Karpas-422 (cell line): ENCODE measurements at regions not wholly inside any gene's neighbourhood (a gene's known extent, or its start where the extent isn't known, plus 50 kb on each side); places are given as distances from the start of the nearest gene placed in this dataset.
"Not testable (repeated sequence)": the region's sequence is repeated elsewhere in the genome, so short reads cannot be mapped to it uniquely, and the experiment has no call there.

ENCODE experiments used
- DNase-seq: peaks from one replicate; pipeline ENCODE4 v3.0.0-alpha.2; 2015
- H2AFZ ChIP-seq: fragments of 200-600 bp; sonication (generic); 2 replicates; pipeline ENCODE4 v1.6.1; 2014; ENCODE audit warnings: antibody characterized with exemption, low read length, mixed read lengths
- H3K27ac ChIP-seq: fragments of 200-600 bp; sonication (generic); 2 replicates; pipeline ENCODE4 v1.5.1; 2014; ENCODE audit warnings: mild to moderate bottlenecking, low read length, moderate library complexity
- H3K27me3 ChIP-seq: fragments of 200-600 bp; sonication (generic); 2 replicates; pipeline ENCODE4 v1.6.1; 2014; ENCODE audit warnings: low read length, mixed read lengths
- H3K36me3 ChIP-seq: fragments of 200-600 bp; sonication (generic); 2 replicates; pipeline ENCODE4 v1.6.1; 2014; ENCODE audit warnings: low read length, mixed read lengths; ENCODE audit not compliant: insufficient read depth
- H3K4me1 ChIP-seq: fragments of 200-600 bp; sonication (generic); 2 replicates; pipeline ENCODE4 v1.6.1; 2014; ENCODE audit warnings: mild to moderate bottlenecking, low read length, mixed read lengths
- H3K4me2 ChIP-seq: fragments of 200-600 bp; sonication (generic); 2 replicates; pipeline ENCODE4 v1.6.1; 2014; ENCODE audit warnings: low read length, low read depth, mild to moderate bottlenecking; ENCODE audit not compliant: poor library complexity, severe bottlenecking
- H3K4me3 ChIP-seq: fragments of 200-600 bp; sonication (generic); 2 replicates; pipeline ENCODE4 v1.5.1; 2014; ENCODE audit warnings: mild to moderate bottlenecking, antibody characterized with exemption, low read length, mixed read lengths
- H3K79me2 ChIP-seq: fragments of 200-600 bp; sonication (generic); 2 replicates; pipeline ENCODE4 v1.6.1; 2014; ENCODE audit warnings: mild to moderate bottlenecking, low read length, mixed read lengths
- H3K9ac ChIP-seq: fragments of 200-600 bp; sonication (generic); 2 replicates; pipeline ENCODE4 v1.6.0; 2014; ENCODE audit warnings: low read length
- H3K9me2 ChIP-seq: fragments of 200-600 bp; sonication (generic), shearing (Covaris generic); replicated peaks from 2 replicates; pipeline ENCODE4 v1.6.0; 2014; ENCODE audit warnings: mild to moderate bottlenecking, low read length, moderate library complexity; ENCODE audit not compliant: insufficient read depth
- H3K9me3 ChIP-seq: fragments of 300-700, 200-600 bp; sonication (generic); 2 replicates; pipeline ENCODE4 v1.6.1; 2014; ENCODE audit warnings: low read length, mixed read lengths
- H4K20me1 ChIP-seq: fragments of 200-600 bp; sonication (generic); 2 replicates; pipeline ENCODE4 v1.6.1; 2014; ENCODE audit warnings: mild to moderate bottlenecking, antibody characterized with exemption, low read length, low read depth; ENCODE audit not compliant: insufficient read depth

DNA sequence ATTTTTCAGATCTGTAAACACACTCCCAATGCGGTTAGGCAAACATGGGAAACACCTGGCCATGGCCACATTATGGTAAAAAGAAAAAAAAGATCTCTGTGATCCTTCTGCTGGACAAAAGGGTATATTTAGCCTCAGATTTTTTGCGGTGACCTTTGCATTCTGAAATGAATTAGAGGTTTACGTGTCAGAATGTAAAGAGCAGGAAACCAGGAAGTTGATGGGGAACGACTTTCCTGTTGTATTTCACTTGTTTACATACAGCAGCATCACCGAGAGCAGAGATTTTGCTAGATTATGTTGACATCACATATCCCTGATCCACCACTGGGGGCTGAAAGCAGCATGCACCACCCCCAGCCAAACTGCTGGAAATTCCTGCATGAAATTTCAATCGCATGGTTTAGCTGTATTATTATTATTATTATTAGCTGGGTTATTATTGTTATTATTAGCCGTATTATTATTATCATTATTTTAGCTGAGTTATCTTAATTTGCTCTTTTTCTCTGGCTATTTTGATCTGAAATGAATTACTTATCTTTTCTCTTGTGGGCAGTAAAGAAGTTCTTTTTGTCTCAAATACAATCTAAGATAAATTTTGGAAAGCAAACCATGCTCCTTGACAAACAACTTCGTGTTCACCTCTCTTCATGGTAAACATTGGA lies 189.4 kb downstream of the ZFP64 start:
- Histone ChIP-seq H3K4me1 (no peaks in the 10 kb centered on the region), H2AFZ (no peak overlapping the region), H4K20me1 (no peaks in the 10 kb centered on the region), H3K27ac (no peak overlapping the region), H3K9ac (no peak overlapping the region), H3K27me3 (no peaks in the 10 kb centered on the region), H3K79me2 (no peaks in the 10 kb centered on the region), H3K9me2 (no peaks in the 10 kb centered on the region), H3K4me3 (no peak overlapping the region), H3K4me2 (no peak overlapping the region), H3K36me3 (no peaks in the 10 kb centered on the region), H3K9me3 (no peaks in the 10 kb centered on the region)
- no peak for DNase-seq

DNA sequence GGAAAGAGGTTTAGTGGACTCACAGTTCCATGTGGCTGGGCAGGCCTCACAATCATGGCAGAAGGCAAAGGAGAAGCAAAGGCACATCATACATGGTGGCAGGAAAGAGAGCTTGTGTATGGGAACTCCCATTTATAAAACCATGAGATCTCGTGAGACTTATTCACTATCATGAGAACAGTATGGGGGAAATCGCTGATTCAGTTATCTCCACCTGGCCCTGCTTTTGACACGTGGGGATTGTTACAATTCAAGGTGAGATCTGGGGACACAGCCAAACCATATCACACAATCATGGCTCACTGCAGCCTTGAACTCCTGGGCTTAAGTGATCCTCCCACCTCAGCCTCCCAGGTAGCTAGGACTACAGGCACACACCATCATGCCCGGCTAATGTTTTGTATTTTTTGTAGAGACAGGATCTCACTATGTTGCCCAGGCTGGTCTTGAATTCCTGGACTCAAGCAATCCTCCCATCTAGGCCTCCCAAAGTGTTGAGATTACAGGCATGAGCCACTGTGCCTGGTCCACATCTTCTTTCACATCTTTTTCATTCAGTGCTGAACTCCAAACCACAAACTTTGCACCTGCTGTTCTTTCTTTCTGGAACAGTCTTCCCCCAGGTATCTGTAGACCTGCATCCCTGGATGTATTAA lies 194.2 kb downstream of the ZFP64 start:
- H3K9me3 ChIP-seq, H3K4me1 ChIP-seq, H3K4me2 ChIP-seq, H4K20me1 ChIP-seq, H3K4me3 ChIP-seq, H3K9ac ChIP-seq, H3K36me3 ChIP-seq, H3K9me2 ChIP-seq, H3K79me2 ChIP-seq, H3K27ac ChIP-seq, DNase-seq, H2AFZ ChIP-seq, H3K27me3 ChIP-seq: not testable (repeated sequence)

DNA sequence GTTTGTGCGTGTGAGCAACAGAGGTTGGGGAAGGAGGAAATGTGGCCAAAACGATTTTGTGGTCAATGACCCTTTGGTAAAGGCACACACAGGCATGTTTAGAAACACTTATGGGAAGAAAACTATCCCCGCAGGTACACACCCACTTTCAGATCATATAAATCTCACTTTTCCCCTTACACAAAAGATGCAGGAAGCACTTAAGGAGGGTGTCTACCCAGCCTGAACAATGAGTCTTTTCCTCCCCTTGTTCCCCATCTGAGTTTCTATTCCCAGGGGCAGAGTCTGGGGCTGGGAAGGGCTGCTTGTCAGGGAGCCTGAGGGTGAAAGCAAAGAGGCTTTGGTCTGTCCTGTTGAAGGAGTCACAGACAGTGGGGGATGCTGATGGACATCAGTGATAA lies 193.2 kb upstream of the SALL4 start:
- no peaks in the 10 kb centered on the region for H3K9me3 ChIP-seq

DNA sequence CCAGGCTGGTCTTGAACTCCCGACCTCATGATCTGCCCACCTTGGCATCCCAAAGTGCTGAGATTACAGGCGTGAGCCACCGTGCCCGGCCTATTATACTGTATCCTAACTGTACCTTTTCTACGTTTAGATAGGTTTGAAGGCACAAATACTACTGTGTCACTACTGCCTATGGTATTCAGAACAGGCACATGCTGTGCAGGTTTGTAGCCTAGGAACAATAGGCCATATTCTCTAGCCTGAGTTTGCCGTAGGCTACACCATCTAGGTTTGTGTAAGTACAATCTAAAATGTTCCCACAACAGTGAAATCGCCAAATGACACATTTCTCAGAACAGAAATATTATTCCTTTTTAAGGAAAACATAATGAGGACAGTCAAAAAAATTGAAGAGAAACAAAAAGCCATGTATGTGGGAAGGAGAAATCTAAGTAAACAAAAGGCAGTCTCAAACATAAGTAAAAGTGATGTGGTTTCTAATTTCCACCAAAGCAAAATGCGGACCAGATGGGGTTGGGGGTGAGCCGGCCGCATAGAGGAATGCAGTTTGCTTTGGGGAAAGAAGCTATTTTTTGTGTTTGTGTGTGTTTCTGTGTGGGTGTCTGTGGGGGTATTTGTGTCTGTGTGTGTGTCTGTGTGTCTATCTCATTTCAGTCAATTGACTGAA lies 192.6 kb upstream of the SALL4 start:
- H4K20me1 ChIP-seq: no peaks in the 10 kb centered on the region
- H3K36me3 ChIP-seq: no peaks in the 10 kb centered on the region
- H2AFZ ChIP-seq: no peak overlapping the region
- no peaks in the 10 kb centered on the region for H3K4me1 ChIP-seq
- no peaks in the 10 kb centered on the region for H3K9me2 ChIP-seq
- no peaks in the 10 kb centered on the region for H3K9me3 ChIP-seq
- no peaks in the 10 kb centered on the region for H3K27me3 ChIP-seq
- no peak overlapping the region for H3K9ac ChIP-seq
- no peak overlapping the region for H3K4me3 ChIP-seq
- DNase-seq: no peak
- H3K27ac ChIP-seq: no peak overlapping the region
- H3K79me2 ChIP-seq: no peaks in the 10 kb centered on the region
- H3K4me2 ChIP-seq: no peak overlapping the region

More for the DNA sequence above, 193.2 kb upstream of the SALL4 start:
- Histone ChIP-seq H3K27ac (no peak overlapping the region), H3K4me1 (no peaks in the 10 kb centered on the region), H3K79me2 (no peaks in the 10 kb centered on the region), H3K27me3 (no peaks in the 10 kb centered on the region), H3K9me2 (no peaks in the 10 kb centered on the region), H2AFZ (no peak overlapping the region), H3K9ac (no peak overlapping the region), H3K4me3 (no peak overlapping the region), H4K20me1 (no peaks in the 10 kb centered on the region), H3K36me3 (no peaks in the 10 kb centered on the region), H3K4me2 (no peak overlapping the region)
- no peak for DNase-seq

DNA sequence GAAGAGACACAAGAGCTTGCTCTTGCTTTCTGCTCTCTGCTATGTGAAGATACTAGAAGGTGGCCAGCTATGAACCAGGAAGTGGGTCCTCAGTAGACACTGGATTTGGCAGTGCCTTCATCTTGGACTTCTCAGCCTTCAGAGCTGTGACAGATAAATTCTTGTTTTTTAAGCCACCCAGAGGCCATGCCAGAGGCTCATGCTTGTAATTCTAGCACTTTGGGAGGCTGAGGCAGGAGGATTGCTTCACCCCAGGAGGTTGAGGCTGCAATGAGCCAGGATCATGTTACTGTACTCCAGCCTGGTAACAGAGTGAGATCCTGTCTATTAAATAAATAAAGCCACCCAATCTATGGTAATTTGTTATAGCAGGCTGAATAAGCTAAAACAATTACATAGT lies 185.5 kb upstream of the SALL4 start:
- no peaks in the 10 kb centered on the region for H3K9me3 ChIP-seq
- H3K36me3 ChIP-seq: no peaks in the 10 kb centered on the region
- H3K9ac ChIP-seq: no peak overlapping the region
- no peaks in the 10 kb centered on the region for H3K79me2 ChIP-seq
- H3K9me2 ChIP-seq: no peaks in the 10 kb centered on the region
- DNase-seq: no peak
- H3K27me3 ChIP-seq: no peaks in the 10 kb centered on the region
- H3K27ac ChIP-seq: no peak overlapping the region
- H2AFZ ChIP-seq: no peak overlapping the region
- no peaks in the 10 kb centered on the region for H4K20me1 ChIP-seq
- H3K4me2 ChIP-seq: no peak overlapping the region
- no peaks in the 10 kb centered on the region for H3K4me1 ChIP-seq
- H3K4me3 ChIP-seq: no peak overlapping the region

DNA sequence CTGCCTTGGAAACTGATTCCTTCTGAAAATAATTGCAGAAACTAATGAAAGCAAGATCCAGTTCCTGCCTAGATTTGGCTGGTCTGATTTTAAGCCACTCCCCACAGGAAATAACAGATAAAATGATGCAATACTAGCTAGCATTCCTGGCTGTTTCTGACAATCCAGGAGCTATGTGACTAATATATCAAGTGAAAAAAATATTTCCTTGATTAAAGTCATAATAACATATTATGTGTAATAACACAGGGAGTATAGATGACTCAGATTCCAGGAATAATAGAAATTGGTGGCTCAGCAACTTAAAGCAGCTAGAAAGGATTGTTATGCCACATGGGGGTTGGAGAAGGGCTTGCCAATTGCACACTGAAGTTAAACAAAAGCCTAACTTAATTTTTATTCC lies 182.7 kb upstream of the SALL4 start:
- Histone ChIP-seq H3K4me2 (no peak overlapping the region), H3K9ac (no peak overlapping the region), H2AFZ (no peak overlapping the region), H3K4me3 (no peak overlapping the region), H4K20me1 (no peaks in the 10 kb centered on the region), H3K36me3 (no peaks in the 10 kb centered on the region), H3K4me1 (peaks cover 10% of the 10 kb centered on the region), H3K27ac (no peak overlapping the region), H3K9me2 (no peaks in the 10 kb centered on the region), H3K27me3 (no peaks in the 10 kb centered on the region), H3K79me2 (no peaks in the 10 kb centered on the region), H3K9me3 (no peaks in the 10 kb centered on the region)
- no peak for DNase-seq

DNA sequence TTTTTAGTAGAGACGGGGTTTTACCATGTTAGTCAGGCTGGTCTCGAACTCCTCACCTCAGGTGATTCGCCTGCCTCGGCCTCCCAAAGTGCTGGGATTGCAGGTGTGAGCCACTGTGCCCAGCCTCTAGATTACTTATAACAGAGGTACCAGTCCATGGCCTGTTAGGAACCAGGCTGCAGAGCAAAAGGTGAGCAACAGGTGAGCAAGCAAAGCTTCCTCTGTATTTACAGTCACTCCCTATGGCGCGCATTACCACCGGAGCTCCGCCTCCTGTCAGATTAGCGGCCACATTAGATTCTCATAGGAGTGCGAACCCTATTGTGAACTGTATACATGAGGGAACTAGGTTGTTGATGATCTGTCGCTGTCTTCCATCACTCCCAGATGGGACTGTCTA lies 178.0 kb upstream of the SALL4 start:
- no peak for DNase-seq

DNA sequence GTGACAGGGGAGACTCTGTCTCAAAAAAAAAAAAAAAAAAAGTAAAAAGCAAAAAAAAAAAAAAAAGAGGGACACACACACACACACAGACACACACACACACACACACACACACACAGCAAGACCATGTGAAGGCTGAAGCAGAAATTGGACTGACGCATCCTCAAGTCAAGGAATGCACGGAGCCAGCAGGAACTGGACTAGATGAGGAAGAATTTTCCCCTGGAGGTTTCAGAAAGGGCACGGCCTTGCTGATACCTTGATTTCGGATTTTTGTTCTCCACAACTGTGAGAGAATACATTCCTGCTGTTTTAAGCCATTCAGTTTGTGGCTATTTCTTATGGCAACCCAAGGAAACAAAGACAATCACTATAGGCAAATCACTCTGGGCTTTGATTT lies 176.9 kb upstream of the SALL4 start:
- Histone ChIP-seq H3K27ac (no peak overlapping the region), H3K79me2 (no peaks in the 10 kb centered on the region), H4K20me1 (no peaks in the 10 kb centered on the region), H3K4me1 (peaks cover 22% of the 10 kb centered on the region), H3K4me2 (no peak overlapping the region), H3K27me3 (no peaks in the 10 kb centered on the region), H3K9me3 (peaks cover 11% of the 10 kb centered on the region), H2AFZ (no peak overlapping the region), H3K36me3 (no peaks in the 10 kb centered on the region), H3K9me2 (no peaks in the 10 kb centered on the region), H3K4me3 (no peak overlapping the region), H3K9ac (no peak overlapping the region)
- no peak for DNase-seq

More for the DNA sequence above, 178.0 kb upstream of the SALL4 start:
- Histone ChIP-seq H4K20me1 (no peaks in the 10 kb centered on the region), H3K9ac (no peak overlapping the region), H3K36me3 (no peaks in the 10 kb centered on the region), H2AFZ (no peak overlapping the region), H3K4me2 (no peak overlapping the region), H3K9me3 (peaks cover 11% of the 10 kb centered on the region), H3K27me3 (no peaks in the 10 kb centered on the region), H3K4me3 (no peak overlapping the region), H3K27ac (no peak overlapping the region), H3K4me1 (peaks cover 22% of the 10 kb centered on the region), H3K79me2 (no peaks in the 10 kb centered on the region), H3K9me2 (no peaks in the 10 kb centered on the region)
